ENCODE measurements at regions not wholly inside any gene's neighbourhood (a gene's known extent, or its start where the extent isn't known, plus 50 kb on each side); places are given as distances from the start of the nearest gene placed in this dataset.

GRCh38 chr12:116366824-116367223 lies 89.3 kb upstream of the MED13L start:
- H2AFZ ChIP-seq (ENCODE audit: low read length): no peak overlapping the region
- no peak overlapping the region for H3K4me3 ChIP-seq (replicated peaks in 1 of 3; ENCODE audit: insufficient read depth in 1 of 3, low read depth in 2 of 3, low read length in 3 of 3)
- H3K27me3 ChIP-seq (ENCODE audit: control insufficient read depth in 1 of 2, insufficient read depth in 2 of 2, low read length in 2 of 2): no peaks in the 10 kb centered on the region
- intact Hi-C loops (cut with micrococcal nuclease; ENCODE audit: unreplicated experiment): no loop called here
- no peaks in the 10 kb centered on the region for H3K9me3 ChIP-seq (ENCODE audit: low read length)
- in situ Hi-C loops (cut with HindIII; ENCODE audit: extremely low pct_ligation_motif_present, low pct_unique_long_range_greater_than_20kb): no loop called here
- H3K36me3 ChIP-seq (replicated peaks in 1 of 2; ENCODE audit: control insufficient read depth in 1 of 2, insufficient read depth in 2 of 2, low read length in 2 of 2): no peaks in the 10 kb centered on the region
- ChIA-PET CTCF (ENCODE audit: low intra/inter-chr PET ratio, low total read pairs) (no interaction called here), POLR2A (no interaction called here)
- no peaks in the 10 kb centered on the region for H4K20me1 ChIP-seq (ENCODE audit: insufficient read depth, low read length)
- no peak overlapping the region for H3K27ac ChIP-seq (ENCODE audit: extremely low read length, insufficient read depth, low read length)
- H3K9ac ChIP-seq (ENCODE audit: insufficient read depth, low read depth, low read length): no peak overlapping the region
- WGBS (ENCODE audit: low lambda C conversion rate): 75% methylated on average over 6 of the region's 6 CpGs
- DNase-seq (ENCODE audit: low spot score) (no peak), ATAC-seq (no peak), FAIRE-seq (no peak)
- no peaks in the 10 kb centered on the region for H3K79me2 ChIP-seq (ENCODE audit: insufficient read depth, low read length)
- no TSS peak for BruUV-seq (replicated peaks)
- no peak overlapping the region for H3K4me2 ChIP-seq (ENCODE audit: low read depth, low read length)
- peaks cover 16% of the 10 kb centered on the region; the same call in 1 of the 2 replicates for H3K4me1 ChIP-seq (ENCODE audit: insufficient read depth, low read length)
- TF ChIP-seq NFRKB (IDR thresholded peaks at IDR 0.05) (no peak), SIX1 (CRISPR knock-in tag; IDR thresholded peaks at IDR 0.05; ENCODE audit: borderline replicate concordance) (no peak), ZNF274 (CRISPR knock-in tag; IDR thresholded peaks at IDR 0.05) (no peak), ZMAT3 (CRISPR knock-in tag; conservative IDR thresholded peaks at IDR 0.05) (no peak)

GRCh38 chr12:116368196-116369194 lies 91.0 kb upstream of the MED13L start:
- Histone ChIP-seq H3K4me3 (replicated peaks in 1 of 3; ENCODE audit: insufficient read depth in 1 of 3, low read depth in 2 of 3, low read length in 3 of 3) (no peak overlapping the region), H3K4me1 (ENCODE audit: insufficient read depth, low read length) (peaks cover 16% of the 10 kb centered on the region; the same call in 1 of the 2 replicates), H2AFZ (ENCODE audit: low read length) (no peak overlapping the region), H3K9me3 (ENCODE audit: low read length) (no peaks in the 10 kb centered on the region), H3K36me3 (replicated peaks in 1 of 2; ENCODE audit: control insufficient read depth in 1 of 2, insufficient read depth in 2 of 2, low read length in 2 of 2) (no peaks in the 10 kb centered on the region), H3K4me2 (ENCODE audit: low read depth, low read length) (no peak overlapping the region), H3K79me2 (ENCODE audit: insufficient read depth, low read length) (no peaks in the 10 kb centered on the region), H3K27me3 (ENCODE audit: control insufficient read depth in 1 of 2, insufficient read depth in 2 of 2, low read length in 2 of 2) (0 out of 5 replicates have a peak, but pooled peaks cover 0 to 2% of the 10 kb centered on the region in 2 experiments), H4K20me1 (ENCODE audit: insufficient read depth, low read length) (no peaks in the 10 kb centered on the region), H3K9ac (ENCODE audit: insufficient read depth, low read depth, low read length) (no peak overlapping the region), H3K27ac (ENCODE audit: extremely low read length, insufficient read depth, low read length) (no peak overlapping the region)
- ChIA-PET CTCF (ENCODE audit: low intra/inter-chr PET ratio, low total read pairs) (no interaction called here), POLR2A (no interaction called here)
- no peak for DNase-seq (ENCODE audit: low spot score)
- no peak for ATAC-seq
- WGBS (ENCODE audit: low lambda C conversion rate): 25% methylated on average over 16 of the region's 16 CpGs
- intact Hi-C loops (cut with micrococcal nuclease; ENCODE audit: unreplicated experiment) (no loop called here), in situ Hi-C loops (cut with HindIII; ENCODE audit: extremely low pct_ligation_motif_present, low pct_unique_long_range_greater_than_20kb) (no loop called here)
- no peak for FAIRE-seq
- TF ChIP-seq ZKSCAN5 (CRISPR knock-in tag; IDR thresholded peaks at IDR 0.05): no peak
- no peak for TF ChIP-seq XRCC5 (optimal IDR thresholded peaks at IDR 0.05; ENCODE audit: low read length)
- peak; percentile 43; the same call in 1 of the 2 replicates for TF ChIP-seq ZNF629 (CRISPR knock-in tag; conservative IDR thresholded peaks at IDR 0.05)
- TF ChIP-seq PATZ1 (CRISPR knock-in tag; IDR thresholded peaks at IDR 0.05): 0 out of 2 replicates have a peak, but pooled peaks have one; percentile 11
- no TSS peak for BruUV-seq (replicated peaks)
